HG03045 (cell line): ENCODE measurements at regions not wholly inside any gene's neighbourhood (a gene's known extent, or its start where the extent isn't known, plus 50 kb on each side); places are given as distances from the start of the nearest gene placed in this dataset.
"Not testable (repeated sequence)": the region's sequence is repeated elsewhere in the genome, so short reads cannot be mapped to it uniquely, and the experiment has no call there.

ENCODE experiments used
- ATAC-seq: cut with Tn5 transposase; IDR thresholded peaks from one replicate; pipeline ENCODE4 v1.9.1; 2021; ENCODE audit warnings: mild to moderate bottlenecking, moderate library complexity; ENCODE audit not compliant: unreplicated experiment

DNA sequence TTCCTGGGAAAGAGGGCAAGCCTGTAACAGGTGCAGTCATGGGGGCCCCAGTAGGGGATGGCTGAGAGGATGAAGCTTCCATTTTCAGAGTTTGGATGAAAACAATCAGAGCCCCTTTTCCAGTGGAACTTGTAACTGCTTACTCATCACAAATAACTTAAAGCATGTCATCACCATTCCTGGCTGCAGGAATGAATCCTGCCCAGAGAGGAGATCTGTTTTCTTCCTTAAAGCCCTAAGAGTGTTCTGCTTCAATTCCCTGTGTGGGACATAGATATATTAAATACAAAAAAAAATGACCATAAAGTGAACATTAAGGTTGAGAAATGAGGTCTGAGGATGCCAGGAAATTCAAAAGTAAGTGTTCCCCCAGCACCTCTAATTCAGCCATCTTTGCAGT lies 183.4 kb upstream of the MEIS1 start:
- no peak for ATAC-seq

DNA sequence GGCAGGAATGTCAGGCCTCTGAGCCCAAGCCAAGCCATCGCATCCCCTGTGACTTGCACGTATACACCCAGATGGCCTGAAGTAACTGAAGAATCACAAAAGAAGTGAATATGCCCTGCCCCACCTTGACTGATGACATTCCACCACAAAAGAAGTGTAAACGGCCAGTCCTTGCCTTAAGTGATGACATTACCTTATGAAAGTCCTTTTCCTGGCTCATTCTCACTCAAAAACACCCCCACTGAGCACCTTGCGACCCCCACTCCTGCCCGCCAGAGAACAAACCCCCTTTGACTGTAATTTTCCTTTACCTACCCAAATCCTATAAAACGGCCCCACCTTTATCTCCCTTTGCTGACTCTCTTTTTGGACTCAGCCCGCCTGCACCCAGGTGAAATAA lies 185.8 kb upstream of the MEIS1 start:
- ATAC-seq = not testable (repeated sequence)

DNA sequence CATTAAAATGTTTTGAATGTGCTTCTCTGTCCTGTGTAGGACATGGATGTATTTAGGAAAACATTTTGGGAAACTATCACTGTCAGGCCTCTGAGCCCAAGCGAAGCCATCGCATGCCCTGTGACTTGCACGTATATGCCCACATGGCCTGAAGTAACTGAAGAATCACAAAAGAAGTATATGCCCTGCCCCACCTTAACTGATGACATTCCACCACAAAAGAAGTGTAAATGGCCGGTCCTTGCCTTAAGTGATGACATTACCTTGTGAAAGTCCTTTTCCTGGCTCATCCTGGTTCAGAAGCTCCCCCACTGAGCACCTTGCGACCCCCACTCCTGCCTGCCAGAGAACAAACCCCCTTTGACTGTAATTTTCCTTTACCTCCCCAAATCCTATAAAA lies 191.1 kb upstream of the MEIS1 start:
- ATAC-seq = not testable (repeated sequence)

DNA sequence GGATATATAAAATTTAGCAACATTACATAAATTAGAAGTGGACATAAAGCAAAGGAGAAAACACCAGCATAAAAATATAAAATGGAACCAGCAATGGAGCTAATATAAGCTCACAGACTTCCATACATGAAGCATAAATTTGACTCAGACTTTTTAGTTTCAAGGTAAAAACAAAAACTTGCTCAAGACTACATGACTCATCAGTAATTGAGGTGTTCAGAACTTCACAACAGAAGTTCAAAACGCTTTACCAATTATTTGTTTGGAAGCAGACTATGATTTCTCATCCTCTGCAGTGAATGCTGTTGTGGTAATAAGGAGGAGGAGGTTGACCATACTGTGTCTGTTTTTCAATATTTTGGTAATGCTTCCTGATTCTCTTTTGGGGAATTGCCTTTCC lies 192.0 kb upstream of the MEIS1 start:
- not testable (repeated sequence) for ATAC-seq

DNA sequence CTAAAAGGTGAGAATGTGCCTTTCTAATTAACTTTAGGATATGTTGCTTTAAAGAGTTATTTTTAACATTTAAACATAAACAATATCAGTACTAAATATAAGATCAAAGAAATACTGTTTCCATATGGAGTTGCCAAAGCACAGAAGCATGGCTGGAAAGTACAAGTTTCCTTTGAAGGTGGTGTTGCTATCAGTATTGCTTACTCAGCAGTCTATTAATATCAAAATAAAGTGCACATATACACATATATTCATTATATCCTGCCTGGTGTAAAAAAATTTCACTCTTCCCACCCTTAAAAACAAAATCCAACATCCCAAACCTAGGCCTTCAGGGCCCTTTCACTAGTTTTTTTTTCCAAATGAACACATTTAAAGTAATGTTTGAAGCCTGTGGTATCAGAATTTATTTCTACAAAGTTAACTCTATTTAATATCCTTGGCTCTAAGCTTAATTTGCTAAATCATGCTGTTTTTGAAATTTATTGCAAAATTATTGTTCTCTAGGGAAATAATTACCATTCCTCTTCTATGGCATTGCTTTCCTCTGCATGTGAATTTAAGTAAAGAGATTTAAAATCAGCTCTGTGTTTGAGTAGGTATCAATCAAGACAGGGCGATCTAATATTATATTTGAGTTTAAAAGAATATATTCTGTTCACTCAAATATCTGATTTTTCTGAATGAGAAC lies 192.7 kb upstream of the MEIS1 start:
- ATAC-seq = no peak

DNA sequence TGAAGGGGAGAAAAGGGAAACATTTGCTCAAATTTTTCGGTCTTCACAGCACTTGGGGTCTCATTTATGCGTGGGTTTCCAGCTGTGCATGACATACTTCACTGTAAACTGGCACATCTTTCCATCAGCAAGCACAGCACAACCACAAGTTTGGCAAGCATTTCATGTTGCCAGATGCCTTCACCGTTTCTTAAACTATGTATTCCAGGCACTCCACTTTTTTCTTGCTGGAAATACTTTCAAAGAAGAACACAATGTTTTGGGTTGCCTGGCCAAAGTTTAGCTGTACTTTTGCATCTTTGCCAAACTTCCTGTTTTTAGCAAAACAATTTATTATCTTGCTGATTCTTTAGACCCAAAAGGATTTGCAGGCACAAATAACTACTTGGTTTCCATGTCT lies 194.6 kb upstream of the MEIS1 start:
- ATAC-seq = no peak

DNA sequence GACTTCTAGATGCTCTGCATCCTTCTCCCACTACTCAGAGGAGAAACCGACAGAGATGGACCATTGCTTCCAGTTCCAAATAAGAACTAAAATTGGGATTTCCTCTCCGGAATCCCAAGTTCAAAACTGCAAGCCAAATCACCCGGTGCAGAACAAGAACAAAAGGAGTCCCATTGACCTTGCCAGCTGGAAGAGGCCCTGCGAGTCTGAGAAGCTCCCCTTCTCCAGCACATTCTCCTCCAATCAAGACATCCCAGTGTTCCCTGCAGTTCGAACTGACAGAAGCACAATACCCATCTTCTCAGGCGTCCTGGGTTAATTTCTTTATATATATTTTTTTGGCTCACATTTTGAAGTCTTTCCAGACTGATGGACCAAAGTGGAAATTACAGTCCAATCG lies 195.3 kb upstream of the MEIS1 start:
- no peak for ATAC-seq

DNA sequence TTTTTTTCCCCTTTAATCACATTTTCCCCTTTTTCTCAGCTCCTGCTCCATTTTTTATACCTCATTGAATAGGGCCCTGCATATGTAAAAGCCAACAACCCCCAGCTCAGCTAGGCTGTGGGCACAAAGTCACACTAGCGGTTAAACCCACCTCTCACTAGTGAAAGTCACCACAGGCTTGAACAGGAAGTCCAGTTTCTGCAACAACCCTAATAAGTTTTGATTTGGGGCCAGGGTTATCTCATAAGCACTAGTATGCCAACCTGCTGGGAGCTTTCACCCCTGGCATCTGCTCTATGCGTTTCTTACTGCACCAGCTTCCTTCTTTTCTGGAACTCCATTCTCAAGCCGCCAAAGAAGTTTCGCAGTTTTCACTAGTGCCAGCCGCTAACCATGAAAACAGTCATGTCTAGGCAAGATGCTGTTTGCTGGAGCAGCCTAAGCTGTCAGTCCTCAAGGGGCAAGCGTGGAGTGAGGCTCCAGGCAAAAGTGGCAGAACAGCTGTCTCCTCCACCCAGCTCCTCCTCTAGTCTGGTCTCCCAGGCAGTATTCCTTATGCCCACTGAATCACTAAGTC lies 197.0 kb upstream of the MEIS1 start:
- ATAC-seq = no peak

DNA sequence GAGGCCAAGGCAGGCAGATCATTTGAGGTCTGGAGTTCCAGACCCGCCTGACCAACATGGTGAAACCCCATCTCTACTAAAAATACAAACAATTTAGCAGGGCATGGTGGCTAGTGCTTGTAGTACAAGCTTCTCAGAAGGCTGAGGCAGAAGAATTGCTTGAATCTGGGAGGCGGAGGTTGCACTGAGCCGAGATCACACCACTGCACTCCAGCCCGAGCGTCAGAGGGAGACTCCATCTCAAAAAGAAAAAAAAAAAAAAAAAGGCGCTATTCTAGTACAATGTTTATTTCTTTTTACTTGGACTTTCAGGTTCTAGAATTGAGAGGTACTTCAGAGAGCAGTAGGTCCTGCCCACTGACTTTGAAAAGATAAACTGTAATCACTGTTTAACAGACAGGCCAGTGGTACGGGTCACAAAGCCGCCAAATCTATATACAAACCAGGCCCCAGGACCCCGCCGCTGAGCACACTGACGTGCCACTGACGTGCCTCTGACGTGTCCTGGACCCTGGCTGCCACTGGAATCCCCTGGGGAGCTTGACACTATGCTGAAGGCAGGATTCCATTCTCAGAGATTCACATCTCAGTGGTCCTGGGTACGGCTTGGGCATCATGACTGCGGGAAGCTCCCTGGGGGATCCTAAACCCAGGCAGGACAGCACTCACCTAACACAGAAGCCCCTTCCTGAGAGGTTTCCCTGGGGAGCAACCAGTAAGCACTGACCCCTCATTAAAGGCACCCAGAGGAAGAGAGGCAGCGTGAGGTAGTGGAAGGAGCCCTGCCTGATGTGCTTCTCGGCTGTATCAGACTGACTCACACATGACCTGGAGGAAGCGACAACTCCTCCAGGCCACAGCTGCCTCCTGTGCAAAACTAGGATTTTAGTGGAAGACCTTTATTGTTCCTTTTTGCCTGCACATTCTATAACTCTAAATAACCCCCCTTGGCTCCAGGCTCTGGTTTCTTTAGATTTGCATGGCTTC lies 197.8 kb upstream of the MEIS1 start:
- ATAC-seq = no peak

DNA sequence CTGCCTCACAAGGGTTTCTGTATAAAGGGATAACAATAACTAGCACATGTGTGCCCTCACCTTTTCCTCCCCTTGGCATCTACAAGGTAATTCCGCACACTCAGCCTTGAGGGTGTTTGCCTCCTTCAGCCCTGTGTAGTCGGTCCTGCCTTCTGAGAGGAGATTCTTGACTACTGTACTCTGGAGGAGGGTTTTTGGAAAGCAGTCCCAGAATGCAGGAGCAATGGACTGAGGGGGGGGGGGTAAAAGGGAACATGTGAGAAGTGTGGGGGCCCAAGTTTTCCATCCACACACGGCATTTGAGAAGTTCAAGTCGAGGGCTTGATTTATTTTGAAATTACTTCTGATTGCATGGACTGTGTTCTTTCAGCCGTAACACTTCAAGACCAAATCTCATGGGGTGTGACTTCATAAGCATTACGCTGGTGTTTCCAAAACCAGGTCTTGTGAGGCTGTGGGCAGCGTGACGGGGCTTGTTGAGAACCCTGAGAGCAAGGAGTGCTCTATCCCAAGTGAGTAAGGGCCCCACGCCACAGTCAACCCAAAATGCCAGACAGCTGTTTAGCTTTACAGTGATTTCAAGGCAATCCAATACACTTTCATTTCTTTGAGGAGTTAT lies 198.7 kb upstream of the MEIS1 start:
- no peak for ATAC-seq

DNA sequence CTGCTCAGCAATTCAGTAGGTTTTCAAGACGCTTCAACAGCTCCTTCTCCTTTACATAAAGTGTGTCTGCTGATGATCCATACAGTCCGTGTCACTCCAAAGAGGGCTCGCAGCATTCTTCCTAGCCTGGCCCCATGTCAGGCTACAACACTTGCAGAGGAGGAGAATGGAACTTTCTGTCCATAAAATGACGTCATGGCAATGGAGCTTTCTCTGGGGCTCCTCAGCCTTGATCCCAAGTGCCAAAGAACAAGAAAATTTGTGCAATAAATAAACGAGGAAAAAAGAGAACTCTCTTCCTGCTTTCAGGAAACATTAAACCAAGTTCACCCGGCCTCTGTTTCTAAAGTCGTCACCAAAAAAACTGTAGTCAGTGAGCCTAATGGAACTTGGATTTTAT lies 199.5 kb upstream of the MEIS1 start:
- ATAC-seq = no peak

DNA sequence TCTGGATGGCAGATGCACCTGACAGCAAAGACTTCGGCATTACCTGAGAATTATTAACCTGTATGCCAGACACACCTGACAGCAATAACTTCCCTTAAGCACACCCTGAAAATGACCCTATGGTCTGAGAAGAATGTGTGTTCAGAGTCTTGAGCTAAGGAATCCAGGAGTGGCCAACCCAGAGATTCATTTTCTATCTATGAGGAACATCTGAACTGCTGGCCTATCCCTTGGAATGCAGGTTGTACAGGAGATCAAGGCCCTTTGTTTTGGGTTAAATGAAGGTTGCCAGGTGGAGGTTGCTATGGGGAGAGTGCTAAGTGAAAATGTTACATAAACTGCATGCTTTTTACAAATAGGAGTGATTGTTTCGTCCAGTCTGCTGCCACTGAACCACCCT lies 200.9 kb upstream of the MEIS1 start:
- no peak for ATAC-seq

DNA sequence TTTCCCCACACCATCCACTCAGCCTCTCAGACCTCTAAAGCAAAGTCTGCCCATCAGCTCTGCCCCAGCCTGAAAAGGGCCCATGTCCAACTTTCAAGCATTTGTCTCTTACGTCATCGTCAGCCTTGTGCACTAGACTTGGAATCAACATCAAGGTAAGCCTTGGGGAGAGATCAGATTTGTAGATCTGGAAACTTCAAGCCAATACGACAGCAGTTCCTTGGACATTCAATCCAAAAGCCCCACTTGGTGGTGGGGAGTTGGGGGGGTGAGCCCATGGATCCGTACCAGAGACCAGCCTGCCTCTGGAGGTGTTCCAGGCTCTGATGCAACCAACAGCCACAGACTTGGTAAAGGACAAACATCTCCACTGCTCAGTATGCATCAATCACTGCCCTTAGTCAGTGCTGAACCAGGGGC lies 206.8 kb upstream of the MEIS1 start:
- no peak for ATAC-seq

DNA sequence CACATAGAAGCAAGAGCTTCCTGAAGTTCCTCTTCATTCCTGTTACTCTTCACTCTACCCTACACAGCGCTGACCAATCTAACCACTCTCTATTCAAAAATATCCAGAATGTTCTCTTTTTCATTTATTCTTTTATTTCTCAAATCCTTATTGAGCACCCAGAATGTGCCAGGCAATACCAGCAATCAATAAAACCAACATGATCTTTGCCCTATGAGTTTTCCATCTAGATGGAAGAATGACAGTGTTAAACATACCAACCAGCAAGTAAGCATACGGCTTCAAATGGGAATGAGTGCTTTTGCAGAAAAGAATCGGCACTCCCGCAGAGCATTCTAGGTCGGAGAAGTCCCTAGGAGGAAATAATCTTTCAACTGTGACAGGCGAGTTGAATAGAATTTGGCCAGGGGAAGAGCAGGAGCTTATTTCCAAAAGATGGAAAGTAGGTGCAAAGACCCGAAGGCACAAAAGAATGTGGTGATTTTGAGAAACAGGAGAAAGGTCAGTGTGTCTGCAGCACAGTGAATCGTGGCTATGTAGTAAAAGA lies 217.8 kb upstream of the MEIS1 start:
- no peak for ATAC-seq

DNA sequence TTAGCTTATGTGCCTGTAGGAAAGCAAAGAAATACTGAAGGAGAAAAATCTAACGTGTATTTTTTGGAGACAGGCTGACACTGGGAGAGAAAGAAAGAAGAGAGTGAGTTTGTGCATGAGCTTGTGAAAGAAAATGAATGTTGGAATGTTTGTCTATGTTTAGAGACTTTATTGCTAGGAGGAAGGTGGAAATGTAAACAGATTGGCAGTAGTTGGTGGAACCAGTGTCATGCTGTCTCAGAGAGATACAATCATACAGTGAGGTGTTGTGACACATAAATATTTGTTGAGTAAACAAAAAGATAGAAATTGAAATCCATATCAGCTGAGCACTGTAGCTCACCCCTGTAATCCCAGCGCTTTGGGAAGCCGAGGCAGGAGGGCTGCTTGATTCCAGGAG lies 222.2 kb upstream of the MEIS1 start:
- no peak for ATAC-seq

DNA sequence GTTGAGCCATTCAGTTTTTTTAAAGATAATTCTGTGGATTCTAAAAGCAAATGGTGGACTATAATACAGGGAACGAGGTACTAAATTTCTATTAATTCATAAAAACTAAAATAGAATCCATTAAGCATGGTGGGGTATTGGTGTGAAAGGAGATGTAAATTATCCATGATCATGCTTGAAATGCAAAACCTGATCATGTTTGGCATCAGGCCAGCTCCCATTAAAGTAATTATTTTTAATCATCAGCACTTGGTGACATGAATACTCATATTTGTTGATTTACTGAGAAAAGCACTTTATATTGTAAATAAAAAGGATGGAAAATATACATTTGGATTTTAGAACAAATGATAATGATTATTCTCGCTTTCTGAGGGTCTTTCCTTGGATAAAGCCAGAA lies 232.3 kb upstream of the MEIS1 start:
- no peak for ATAC-seq

DNA sequence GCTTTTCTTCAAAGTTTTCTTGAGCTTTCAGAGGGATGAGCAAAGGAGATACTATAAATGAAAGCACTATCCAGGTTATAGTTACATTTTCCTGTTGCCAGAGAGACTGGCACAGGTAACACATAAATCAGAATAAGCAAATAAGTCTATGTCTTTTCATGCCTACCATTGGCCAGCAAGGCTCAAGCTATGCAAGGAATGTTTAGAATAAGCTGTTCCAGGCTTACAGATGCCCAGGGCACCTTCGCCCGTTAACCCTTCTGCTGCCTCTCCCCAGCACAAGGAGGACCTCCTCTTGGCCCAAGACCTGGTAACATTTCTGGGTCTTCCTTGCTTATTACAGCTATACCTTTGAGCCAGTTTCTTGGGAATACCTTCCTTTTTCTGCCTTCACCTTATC lies 233.7 kb upstream of the MEIS1 start:
- ATAC-seq = no peak

DNA sequence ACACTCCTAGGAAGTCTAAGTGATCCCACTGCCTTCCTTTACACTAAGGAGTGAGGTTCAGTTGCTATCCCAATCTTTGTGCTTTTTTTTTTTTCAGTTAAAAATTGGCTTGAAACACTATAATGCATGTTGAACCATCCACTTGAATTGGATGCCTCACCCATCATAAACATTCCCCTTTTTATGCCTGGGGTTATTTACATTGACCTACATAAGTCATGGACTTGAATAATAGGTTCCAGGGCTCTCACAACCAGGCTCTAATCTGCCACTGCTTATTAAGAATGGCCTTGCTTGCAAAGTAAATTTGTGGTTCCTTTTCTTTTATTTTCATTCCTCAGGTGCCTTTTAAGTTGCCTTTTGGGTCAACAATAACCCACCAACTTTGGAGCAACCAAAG lies 236.1 kb upstream of the MEIS1 start:
- no peak for ATAC-seq

DNA sequence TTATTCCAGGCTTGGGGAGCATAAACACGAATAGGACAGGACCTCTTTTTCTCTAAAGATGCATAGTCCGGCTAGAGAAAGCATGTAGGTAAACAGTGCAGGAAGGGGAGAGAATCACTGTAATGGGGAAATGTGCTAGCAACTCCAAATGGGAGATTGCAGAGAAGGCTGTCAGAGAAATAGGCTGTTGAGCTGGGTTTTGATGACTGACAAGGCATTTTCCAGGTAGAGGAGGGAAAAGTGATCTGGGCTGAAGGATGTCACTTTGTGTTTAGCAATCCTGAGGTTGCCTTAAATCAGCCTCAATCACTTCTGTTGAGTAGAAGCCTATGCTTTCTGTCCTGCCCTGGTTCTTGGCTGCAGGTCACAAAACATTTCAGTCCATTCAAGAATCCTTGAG lies 242.0 kb upstream of the MEIS1 start:
- ATAC-seq = no peak

DNA sequence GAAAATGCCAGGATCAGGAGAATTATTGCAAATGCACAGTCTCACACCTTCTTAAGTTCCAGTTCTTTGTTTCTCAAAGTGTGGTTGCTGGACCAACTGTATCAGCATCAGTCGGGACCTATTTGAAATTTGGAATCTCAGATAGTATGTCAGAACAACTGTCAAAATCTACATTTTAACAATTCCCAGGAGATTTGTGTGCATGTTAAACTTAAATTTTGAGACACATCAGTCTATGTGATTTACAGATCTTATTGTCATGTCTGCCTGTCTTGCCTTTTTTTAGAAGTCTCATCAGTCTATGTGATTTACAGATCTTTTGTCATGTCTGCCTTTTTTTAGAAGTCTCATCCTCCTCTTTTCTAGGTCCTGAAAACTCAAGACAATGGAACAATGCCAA lies 243.6 kb upstream of the MEIS1 start:
- no peak for ATAC-seq

DNA sequence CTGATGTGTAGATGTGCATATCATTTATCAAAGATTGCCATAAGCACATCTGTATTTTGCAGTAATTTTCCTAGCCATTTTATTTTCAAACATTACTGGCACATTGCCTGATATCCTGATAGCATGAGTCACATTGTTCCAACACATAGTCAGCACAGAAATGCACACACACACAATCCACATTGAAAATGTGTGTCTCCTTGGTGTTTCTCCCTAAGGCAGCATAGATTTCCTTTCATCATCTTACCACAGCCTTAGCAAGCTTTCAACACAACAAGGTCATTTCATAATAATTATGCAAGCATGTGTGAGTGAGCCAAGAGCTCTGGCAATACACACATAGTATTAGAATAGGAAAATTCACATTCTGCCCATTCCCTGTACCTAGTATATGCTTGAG lies 245.4 kb upstream of the MEIS1 start:
- ATAC-seq = no peak
